Mesothelial cell of epicardium (in vitro differentiated cells): ENCODE measurements at regions not wholly inside any gene's neighbourhood (a gene's known extent, or its start where the extent isn't known, plus 50 kb on each side); places are given as distances from the start of the nearest gene placed in this dataset.

Experiments
- DNase-seq, 2 experiments: peaks; one replicate each; pipeline ENCODE4 v3.0.0; 2021; ENCODE audit warnings: low spot score in 2 of 2; ENCODE audit not compliant: unreplicated experiment in 2 of 2
- H3K27ac Mint-ChIP-seq: 2 replicates; pipeline ENCODE4 v1.8.0; 2021; ENCODE audit warnings: mixed read lengths
- H3K27me3 Mint-ChIP-seq: 2 replicates; pipeline ENCODE4 v1.8.0; 2021; ENCODE audit warnings: low read depth, mixed read lengths
- H3K36me3 Mint-ChIP-seq: 2 replicates; pipeline ENCODE4 v1.8.0; 2021; ENCODE audit warnings: mixed read lengths
- H3K4me1 Mint-ChIP-seq: 2 replicates; pipeline ENCODE4 v1.8.0; 2021; ENCODE audit warnings: mixed read lengths
- H3K4me3 Mint-ChIP-seq: 2 replicates; pipeline ENCODE4 v1.8.0; 2021; ENCODE audit warnings: mild to moderate bottlenecking, moderate library complexity, mixed read lengths
- H3K9me3 Mint-ChIP-seq: 2 replicates; pipeline ENCODE4 v1.8.0; 2021; ENCODE audit warnings: mixed read lengths
- TF ChIP-seq, protein P1 (sequence below): fragments of 200-600 bp; sonication (generic); IDR thresholded peaks from one replicate; pipeline ENCODE4 v1.5.0; 2021; ENCODE audit warnings: antibody characterized with exemption; ENCODE audit not compliant: unreplicated experiment

DNA sequence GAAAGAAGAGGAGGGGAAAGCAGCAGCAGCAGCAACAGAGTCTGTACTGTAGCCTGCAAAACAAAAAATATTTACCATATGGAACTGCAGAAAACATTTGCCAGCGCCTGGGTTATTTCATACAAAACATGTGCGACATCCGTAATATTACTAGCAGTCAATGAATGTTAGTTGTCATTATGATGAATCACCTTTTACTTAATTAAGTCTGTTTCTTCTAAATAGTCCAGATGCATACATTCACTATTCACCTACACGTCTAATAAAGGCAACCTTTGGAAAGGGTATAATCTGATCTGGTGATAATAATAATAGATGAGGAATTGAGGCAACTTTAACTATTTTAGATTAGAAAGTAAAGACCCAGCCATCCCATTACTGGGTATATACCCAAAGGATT, 426.3 kb upstream of the ST6GAL2 start:
- Mint-ChIP-seq H3K27me3 (peaks cover 2% of the 10 kb centered on the region), H3K4me3 (no peak overlapping the region), H3K9me3 (no peaks in the 10 kb centered on the region), H3K27ac (no peak overlapping the region), H3K36me3 (no peaks in the 10 kb centered on the region), H3K4me1 (no peaks in the 10 kb centered on the region)
- TF ChIP-seq, protein P1, sequence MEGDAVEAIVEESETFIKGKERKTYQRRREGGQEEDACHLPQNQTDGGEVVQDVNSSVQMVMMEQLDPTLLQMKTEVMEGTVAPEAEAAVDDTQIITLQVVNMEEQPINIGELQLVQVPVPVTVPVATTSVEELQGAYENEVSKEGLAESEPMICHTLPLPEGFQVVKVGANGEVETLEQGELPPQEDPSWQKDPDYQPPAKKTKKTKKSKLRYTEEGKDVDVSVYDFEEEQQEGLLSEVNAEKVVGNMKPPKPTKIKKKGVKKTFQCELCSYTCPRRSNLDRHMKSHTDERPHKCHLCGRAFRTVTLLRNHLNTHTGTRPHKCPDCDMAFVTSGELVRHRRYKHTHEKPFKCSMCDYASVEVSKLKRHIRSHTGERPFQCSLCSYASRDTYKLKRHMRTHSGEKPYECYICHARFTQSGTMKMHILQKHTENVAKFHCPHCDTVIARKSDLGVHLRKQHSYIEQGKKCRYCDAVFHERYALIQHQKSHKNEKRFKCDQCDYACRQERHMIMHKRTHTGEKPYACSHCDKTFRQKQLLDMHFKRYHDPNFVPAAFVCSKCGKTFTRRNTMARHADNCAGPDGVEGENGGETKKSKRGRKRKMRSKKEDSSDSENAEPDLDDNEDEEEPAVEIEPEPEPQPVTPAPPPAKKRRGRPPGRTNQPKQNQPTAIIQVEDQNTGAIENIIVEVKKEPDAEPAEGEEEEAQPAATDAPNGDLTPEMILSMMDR = no peak
- DNase-seq = no peak

DNA sequence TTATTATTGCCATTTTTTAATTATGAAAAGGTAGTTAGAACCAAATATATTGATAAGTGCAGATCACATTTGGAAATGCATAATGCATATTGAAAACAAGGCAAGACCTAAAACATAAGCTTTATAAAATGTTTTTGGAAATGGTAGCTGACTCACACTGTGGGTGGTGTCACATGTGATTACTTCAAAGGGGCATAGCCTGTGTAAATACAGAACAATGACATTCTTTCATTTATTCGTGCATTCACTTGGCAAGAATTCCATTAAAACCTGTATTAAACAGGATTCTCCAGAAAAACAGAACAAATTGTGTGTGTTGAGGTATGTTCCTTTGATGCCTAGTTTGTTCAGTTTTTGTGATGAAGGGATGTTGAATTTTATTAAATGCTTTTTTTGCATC, 427.3 kb upstream of the ST6GAL2 start:
- Mint-ChIP-seq H3K27ac (no peak overlapping the region), H3K4me1 (no peaks in the 10 kb centered on the region), H3K9me3 (no peaks in the 10 kb centered on the region), H3K27me3 (peaks cover under 1% of the 10 kb centered on the region), H3K4me3 (no peak overlapping the region), H3K36me3 (no peaks in the 10 kb centered on the region)
- DNase-seq = no peak
- TF ChIP-seq, protein P1 = no peak

DNA sequence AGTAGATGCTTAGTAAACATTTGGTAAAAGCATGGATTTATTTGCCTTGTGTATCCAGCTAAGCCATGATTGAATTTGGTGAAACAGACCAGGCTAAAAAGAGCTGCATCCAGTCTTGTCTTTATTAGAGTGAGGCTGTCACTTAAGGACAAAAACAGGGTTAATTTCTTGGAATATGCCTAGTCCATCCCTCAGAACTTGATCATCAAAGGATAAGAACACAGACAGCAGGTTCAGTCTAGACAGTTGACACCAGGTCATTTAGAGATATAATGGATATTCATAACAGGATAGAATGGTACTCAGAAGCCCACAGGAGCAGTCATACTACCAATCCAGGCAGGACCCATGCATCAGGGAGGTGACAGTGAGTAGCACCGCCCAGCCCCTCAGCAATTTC, 434.9 kb upstream of the ST6GAL2 start:
- Mint-ChIP-seq H3K4me3 (no peak overlapping the region), H3K27me3 (no peaks in the 10 kb centered on the region), H3K36me3 (no peaks in the 10 kb centered on the region), H3K27ac (no peak overlapping the region), H3K9me3 (peaks cover 4% of the 10 kb centered on the region), H3K4me1 (no peaks in the 10 kb centered on the region)
- TF ChIP-seq, protein P1 = no peak
- no peak for DNase-seq

DNA sequence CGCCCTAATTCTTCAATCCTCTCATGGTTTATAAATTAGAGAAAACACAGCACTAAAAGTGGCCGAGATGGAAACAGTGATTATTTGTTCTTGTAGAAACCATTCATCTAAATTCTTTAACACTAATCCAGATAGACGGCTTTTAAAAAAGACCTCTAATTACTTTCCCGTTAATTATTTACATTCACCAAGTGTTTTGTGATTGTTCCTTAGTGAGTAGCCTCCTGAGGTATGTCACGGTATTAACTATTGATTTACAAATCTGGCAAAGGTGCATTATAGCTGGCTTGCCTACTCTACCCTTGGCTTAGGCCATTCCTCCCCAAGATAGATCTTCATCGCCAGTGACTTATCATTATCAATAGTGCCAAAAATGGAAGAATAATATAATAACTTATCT, 436.4 kb upstream of the ST6GAL2 start:
- TF ChIP-seq, protein P1 = no peak
- no peak for DNase-seq
- H3K4me3 Mint-ChIP-seq = no peak overlapping the region
- H3K27me3 Mint-ChIP-seq = no peaks in the 10 kb centered on the region
- H3K9me3 Mint-ChIP-seq = peaks cover 16% of the 10 kb centered on the region
- no peaks in the 10 kb centered on the region for H3K36me3 Mint-ChIP-seq
- H3K27ac Mint-ChIP-seq = no peak overlapping the region
- peaks cover 2% of the 10 kb centered on the region for H3K4me1 Mint-ChIP-seq

DNA sequence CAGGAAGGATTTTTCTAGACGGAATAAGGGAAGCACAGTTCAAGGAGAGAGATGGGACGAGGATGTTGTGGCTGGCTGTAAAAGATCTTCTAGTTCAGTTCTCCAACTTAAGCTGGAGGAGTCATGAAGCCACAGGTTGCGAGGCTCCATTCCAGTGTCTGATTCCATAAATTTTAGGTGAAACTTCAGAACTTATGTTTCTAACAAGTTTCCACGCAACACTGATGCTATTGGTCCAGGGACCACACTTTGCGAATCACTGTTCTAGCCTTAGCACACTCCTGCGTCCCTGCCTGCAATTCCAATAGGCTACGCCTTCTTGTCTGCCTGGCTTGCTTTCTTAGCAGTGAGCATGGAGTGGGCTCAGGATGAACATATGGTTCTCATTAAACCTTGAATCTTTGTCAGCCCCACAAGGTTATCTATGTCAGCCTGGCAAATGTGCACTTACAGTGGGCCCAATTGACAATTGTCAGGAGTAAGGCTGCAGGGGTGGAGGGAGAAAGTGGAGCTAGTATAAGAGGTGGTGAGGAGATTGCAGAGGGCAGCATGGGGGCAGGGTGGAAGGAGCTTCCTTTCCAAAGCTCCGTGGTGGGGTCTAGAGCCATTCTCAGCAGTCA, 438.1 kb upstream of the ST6GAL2 start:
- H3K9me3 Mint-ChIP-seq = peaks cover 23% of the 10 kb centered on the region
- no peaks in the 10 kb centered on the region for H3K27me3 Mint-ChIP-seq
- TF ChIP-seq, protein P1 = no peak
- no peak overlapping the region for H3K27ac Mint-ChIP-seq
- DNase-seq = no peak
- H3K4me1 Mint-ChIP-seq = peaks cover 2% of the 10 kb centered on the region
- H3K4me3 Mint-ChIP-seq = no peak overlapping the region
- H3K36me3 Mint-ChIP-seq = no peaks in the 10 kb centered on the region
